SK-N-DZ (cell line): ENCODE measurements at regions not wholly inside any gene's neighbourhood (a gene's known extent, or its start where the extent isn't known, plus 50 kb on each side); places are given as distances from the start of the nearest gene placed in this dataset.
"Not testable (repeated sequence)": the region's sequence is repeated elsewhere in the genome, so short reads cannot be mapped to it uniquely, and the experiment has no call there.

ENCODE experiments used
- DNase-seq: peaks from one replicate; pipeline ENCODE4 v3.0.0-alpha.2; 2015; ENCODE audit warnings: low spot score

DNA sequence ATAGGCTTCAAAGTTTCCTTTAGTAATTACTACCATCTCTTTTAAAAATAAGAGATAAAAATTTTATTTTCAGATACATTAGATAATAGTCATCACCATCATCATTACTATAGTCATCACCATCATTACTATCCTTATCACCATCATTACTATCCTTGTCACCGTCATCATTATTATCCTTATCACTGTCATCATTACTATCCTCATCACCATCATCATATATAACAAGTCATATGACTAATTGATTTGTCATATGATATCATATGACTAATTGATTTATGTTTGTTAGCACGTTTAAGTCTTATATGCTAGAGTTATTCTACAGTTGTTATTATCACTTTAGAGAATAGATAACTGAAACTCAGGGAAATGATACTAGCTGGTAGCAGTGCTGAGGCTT, 382.1 kb upstream of the CDH18 start:
- DNase-seq = no peak

DNA sequence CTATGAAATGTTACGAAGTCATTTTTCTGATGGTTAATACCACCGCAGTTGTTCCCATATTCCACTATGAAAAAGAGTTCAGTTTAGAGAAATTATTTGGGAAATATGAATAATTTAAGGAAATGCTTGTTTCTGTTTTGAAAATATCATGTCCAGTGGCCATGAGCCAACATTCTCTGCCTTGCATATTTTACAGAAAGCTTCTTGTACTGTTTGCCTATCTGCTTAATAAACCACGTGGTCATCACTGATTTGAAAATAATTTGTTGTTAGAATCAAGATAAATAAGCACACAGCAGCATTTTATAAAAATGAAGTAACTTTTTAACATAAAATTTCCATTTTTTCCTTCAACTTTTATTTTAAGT, 381.5 kb upstream of the CDH18 start:
- DNase-seq = no peak

DNA sequence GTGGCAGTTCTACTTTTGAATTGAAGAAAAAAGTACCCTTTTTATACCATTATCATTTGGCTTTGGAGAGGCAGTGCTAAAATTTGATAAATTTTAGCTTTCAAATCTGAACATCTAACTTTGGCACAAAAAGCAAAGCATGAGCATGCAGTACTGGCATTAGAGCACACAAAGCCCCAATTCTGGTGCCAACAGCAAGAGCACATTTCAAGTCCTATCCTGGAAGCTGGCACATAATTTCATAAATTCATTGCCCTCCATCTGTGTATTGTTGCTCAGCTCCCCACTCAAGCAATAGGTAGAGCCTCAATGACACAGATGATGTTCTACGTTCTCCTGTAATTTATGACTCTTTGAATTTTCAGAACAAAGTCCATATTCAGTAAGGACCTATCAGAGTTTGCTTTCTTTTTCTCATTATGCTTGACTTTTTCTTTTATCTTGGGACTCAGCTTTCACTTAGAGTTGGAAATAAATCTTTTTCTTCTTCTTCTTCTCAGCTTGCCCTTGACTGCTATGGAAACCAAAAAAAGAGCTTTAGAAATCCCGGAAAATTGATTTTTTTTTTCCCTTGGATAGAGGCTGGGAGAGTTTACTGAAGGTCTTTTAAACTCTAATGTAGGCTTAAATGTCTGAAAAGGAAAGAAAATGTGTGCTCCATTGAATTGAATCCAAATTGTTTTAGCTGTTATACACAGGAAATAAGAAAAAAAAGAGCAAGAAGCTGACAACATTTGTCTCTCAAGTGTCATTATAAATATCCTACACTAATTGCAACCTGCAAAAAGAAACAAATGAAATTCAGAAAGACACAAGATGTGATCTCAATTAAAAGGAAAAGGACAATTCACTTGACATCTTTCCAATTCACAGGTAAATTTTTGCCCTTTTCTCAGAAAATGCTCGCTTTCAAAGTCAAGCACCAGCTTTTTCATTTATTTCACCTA, 380.8 kb upstream of the CDH18 start:
- no peak for DNase-seq

DNA sequence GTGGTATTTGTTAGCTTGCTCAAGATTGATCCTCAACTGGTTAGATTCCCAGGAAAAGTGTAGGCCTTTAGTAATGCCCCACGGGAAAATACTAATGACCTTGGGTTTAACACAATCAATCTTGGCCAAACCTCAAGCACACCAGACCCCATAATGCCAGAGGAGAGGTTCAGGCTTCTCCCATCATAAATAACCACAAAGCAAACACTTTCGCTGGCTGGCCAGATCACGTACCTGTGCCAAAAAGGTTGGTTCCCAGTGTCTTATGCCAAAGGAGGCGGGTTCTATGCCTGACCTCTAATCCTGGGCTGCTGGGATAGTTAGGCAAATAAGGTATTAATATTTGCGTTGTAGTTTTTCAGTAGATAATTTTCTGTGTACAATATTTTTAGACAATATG, 379.2 kb upstream of the CDH18 start:
- no peak for DNase-seq

DNA sequence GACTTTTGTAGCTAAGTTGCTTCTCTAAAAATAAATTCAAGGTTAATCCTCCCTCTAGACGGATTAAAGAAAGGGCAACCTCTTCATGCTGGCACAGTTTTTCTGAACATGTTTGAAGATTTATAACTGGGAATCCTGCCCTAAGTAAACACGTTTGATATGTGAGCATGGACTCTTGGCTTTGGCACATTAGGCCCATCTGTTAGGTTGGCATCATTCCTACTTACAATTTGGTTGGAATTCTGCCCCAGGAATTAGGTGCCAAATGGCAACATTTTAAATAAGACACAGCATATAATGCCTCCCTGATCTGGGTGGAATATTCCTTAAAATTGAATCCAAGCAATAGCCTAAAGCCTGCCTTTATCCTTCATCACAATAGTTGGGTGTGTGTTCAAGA, 372.3 kb upstream of the CDH18 start:
- no peak for DNase-seq

DNA sequence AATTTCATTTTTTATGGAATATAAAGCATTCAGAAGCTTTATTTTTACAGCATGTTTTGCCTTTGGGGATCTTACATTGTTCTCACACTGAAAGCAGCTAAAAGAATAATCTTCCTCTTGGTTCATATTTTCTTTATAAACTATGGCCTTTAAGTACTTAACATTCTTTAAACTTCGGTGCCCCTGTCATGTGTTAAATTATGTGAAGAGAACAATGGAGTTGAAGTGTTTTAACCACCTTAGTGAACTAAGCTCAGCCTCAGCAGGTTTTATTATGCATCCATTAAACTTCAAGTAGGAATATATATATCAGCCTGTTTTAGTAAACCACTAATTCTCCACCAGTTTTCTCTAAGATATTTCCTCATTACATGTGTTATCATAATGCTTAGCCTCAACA, 371.4 kb upstream of the CDH18 start:
- no peak for DNase-seq

DNA sequence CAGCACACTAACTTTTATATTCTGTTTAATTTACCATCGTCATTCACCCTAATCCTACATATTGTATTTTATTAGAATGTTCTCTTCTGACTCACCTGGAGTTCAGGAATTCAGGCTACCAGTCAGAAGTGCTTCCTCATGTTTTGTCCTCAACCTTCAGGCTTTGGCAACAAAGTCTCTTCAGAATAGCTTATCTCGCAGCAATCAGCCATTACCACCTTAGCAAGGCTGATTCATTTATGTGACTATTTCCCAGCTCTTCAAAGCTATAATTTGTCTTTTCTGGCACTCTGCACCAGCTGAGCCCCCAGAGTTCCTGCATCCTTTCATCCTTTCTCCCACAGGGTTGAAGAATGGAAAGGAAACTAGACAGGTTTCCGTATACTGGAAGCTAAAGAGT, 365.5 kb upstream of the CDH18 start:
- DNase-seq = peak; percentile 45

DNA sequence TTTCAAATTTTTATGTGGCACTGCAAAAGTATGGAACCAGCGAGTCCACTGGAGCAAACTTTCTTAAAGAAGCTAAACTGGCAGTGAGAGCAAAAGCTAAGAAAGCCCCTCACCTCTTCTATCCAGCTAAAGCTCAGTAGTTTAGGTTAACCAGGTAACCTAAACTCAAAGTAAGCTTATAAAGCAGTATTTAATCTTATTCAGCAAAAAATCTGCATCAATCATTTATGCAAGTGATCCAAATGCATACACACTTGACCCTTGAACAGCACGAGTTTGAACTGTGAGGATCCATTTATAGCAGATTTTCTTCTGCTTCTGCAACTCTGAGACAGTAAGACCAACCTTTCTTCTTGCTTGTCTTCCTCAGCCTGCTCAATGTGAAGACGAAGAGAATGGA, 363.8 kb upstream of the CDH18 start:
- DNase-seq = no peak

DNA sequence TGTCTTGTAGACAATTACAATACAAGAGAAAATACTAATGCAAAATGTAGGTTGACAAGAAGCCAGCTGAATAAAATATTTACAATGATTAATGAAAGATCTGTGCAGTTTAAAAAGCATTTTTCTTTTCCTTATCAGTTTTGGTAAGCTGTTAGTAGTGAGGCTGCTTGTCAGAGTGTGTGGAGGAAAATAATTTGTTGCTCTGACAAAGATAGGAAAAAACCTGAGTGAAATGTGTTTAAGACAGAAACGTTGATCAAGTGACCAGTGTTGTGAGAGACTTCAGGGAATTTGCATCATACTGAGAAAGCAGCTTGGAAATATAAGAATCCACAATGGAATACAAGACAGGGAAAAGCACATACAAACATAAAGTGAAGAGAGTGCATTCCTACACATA, 360.3 kb upstream of the CDH18 start:
- no peak for DNase-seq

DNA sequence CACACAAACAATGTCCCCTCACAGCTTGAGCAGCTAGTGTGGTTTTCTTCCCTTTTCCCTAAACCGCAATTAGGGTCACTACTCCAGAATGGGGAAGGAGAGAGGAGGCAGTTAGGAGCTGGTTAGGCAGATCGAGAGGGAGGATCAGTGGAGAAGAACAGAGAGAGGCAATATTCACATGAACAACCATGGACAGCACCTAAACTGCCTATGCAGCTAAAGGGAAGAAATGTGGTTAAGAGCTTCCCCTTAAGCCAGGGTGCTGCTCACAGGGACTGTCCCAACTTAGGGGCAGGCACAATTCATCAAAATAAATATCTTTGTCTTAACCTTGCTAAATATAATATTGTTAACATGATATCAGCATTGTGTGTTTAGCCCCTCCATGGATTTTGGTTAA, 359.3 kb upstream of the CDH18 start:
- DNase-seq = no peak

DNA sequence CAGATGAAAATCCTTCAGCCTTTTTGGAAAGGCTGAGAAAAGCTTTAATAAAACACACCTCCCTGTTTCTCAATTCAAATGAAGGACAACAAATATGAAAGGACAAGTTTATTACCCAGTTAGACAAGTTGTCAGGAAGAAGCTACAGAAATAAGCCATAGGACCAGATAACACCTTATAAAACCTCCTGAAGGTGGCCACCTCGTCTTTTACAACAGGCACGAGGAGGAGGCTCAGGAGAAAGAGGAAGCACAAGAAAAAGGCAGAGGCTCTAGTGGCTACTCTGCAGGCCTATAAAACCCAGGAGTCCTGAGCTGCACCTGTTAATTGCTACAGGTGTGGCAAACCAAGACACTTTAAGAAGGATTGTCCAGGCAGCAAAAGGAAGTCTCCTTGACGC, 352.1 kb upstream of the CDH18 start:
- DNase-seq = no peak

DNA sequence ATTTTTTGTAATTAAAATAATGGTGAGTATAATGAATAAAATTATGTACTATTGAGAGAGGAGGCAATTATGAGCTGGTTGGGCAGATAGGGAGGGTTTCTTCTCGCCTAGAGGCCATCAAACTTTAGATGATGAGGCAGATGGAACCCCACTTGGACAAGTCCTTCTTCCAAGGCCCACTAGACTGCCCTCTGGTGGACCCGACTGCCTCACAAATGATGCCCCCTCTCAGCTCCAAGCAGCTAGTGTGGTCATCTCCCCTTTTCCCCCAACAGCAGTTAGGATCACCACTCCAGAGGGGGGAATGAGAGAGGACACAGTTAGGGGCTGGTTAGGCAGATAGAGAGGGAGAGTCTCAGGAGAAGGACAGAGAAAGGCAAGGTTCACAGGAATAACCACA, 348.0 kb upstream of the CDH18 start:
- DNase-seq = no peak

DNA sequence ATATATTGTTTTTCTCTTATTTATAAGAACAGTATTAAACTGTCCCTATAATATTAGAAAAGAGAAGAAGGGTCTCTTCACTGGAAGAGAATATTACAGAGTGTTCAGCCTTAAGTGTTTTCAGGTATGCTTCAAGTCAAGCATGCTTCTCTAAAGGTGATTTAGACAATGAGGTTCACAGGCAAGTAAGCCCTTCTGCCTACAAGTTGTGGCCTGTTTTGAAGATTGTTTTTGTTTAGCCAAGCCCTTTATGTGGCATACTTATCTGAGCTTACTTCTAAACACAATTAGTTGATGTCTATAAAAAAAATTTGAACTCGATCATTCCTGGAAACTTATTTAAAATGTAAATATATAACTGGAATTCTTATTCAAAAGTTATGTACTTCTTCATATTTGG, 343.8 kb upstream of the CDH18 start:
- no peak for DNase-seq

DNA sequence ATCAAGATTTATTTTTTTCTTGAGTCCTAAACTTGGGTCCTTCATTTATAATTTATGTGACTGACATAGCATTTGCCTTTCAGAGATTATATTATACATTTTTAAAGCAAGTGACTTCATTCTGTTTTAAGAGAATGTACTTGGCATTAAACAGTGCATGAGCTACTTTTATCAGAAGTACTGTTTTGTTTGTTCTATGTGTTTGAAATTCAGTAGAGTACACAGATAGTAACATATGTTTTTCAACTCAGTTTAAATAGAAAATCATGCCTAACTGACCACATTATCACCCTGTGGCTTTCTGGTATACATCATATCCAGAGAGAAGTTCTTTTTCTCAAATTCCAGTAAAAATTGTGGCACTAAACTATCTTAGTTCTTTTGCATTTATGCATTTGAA, 335.3 kb upstream of the CDH18 start:
- no peak for DNase-seq

DNA sequence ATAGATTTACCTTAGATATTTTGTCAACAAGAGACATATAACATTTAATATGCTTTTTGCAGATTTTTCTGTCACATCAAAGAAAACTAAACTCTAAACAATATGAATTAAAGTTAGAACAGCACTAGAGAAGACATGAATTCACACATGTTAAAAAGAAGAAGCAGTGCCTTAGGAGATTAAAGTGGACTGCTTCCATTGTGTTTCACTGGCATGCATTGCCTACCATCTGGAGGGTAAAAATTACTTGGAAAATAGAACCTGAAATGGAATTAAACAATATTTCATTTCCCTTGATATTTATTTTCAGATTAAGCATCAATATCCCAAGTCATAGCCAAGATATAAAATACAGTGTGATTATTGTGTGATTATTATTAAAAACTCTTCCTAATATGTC, 319.4 kb upstream of the CDH18 start:
- DNase-seq = no peak

DNA sequence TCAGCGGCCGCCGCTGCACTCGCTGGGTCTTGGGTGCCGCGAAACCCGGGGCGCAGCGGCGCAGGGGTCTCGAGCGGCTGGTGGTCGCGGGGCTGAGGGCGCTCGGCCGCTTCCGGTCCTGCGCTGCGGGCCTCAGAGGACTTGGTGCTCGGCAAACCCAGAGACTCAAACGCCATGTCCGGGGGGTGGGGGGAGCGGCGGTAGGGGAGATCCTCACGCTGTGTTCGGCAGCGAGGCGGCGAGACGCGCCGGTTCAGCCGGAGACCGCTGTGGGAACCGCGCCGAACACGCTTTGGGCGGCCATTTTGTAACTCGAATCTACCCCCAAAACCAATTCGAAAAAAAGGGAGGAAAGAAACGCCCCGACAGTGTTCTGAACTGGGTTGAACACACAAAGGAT, 317.5 kb upstream of the CDH18 start:
- DNase-seq = no peak

DNA sequence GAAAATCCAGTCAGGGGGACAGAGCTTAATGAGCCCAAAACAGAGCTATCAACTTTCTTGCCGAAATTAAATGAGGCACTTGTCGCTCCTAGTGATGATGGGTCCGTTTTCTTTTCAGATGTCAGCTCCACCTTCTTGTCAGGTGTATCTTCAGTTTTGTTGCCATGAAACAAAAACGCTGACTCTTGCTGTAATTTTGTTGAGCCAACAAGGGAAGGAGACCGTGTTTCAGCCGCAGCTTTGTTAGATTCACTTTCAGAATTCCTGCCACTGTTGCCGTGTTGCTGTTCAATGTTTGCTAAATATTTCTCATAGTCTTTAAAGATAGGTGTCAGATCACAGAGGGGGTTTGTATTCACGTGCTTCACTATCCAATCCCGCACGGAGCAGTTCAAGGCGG, 316.6 kb upstream of the CDH18 start:
- DNase-seq = not testable (repeated sequence)

DNA sequence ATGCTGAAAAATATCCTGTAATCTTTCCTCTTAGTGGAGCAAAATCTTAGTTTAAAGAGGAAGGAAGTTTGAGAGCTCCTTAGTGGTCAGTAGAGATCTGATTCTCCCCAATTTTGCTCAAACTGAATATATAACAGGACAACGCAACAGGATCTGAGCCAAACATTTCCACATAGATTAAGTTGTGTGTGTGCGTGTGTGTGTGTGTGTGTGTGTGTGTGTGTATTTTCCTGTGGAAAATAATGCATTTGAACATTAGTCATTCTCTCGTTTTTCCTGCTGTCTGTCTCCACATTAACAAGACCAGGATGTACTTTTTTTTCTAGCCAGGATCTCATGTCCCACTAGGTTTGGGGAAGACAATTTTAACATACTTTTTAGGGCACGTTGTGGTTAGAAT, 312.1 kb upstream of the CDH18 start:
- no peak for DNase-seq

DNA sequence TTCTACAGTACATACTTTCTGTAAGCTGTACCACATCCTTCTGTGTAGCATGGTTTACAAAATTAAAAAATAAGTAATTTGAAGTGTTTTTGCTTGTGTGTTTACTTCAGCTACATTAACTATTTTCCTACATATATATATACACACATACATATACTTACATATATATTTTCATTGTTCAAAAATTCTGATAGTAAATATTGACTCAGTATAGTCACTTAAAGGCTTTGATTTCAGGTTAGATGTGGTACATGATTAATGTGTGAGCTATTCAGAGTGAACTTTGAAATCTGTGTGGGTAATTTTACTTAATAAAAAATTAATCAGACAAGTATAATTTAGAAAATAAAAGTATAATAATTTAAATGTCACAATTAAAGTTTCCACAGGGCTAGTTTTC, 306.7 kb upstream of the CDH18 start:
- DNase-seq = no peak

DNA sequence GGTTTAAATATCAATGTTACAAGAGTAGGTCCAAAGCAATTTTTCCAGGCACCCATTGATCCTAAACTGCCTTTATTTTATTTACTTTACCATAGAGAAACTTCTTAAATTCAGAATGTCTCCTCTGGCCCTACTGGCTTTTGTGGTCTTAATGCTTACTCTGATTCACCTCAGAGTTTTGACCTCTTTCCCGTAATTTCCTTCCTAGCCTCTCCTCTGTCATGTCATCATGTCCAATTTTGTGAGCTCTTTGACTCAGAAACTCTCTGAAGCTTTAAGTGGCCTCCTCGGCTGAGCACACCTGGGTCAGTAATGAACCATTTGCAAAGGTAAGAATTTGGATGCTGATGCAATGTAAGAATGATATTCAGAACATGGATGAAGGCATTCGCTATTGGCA, 303.8 kb upstream of the CDH18 start:
- DNase-seq = no peak

DNA sequence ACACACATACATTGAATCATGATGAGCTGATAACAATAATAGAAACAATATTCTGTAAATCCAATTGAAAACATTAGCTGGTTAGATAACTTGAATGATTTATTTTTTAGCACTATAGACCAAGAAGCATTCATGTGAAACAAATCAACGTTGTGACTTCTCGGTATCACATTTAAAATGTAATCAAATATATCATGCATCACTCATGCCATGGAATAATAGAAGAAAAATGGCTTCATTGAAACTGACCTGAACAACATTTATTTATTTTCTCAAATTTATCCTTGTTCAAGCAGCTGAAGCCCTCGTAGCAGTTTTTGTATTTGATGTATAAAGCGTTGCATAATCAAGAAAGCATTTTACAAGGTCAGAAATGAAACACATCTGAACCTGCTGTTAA, 299.6 kb upstream of the CDH18 start:
- no peak for DNase-seq

DNA sequence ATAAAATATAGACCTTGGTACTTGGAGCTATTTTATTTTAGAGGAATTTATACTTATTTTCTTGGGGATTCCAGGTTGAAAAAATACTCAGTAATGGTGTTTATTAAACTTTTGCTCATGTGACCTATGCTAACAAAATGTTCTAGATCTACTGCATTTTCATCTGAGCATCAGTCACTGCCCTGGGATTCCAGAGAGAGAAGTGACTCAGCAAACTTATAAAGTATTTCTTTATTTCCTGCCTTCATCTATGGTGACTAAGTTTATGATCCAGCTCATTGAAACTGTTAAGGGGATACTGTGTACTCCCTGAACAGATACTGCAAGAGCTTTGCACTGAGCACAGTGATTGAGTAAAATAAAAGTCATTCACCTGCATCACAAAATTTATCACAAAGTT, 298.5 kb upstream of the CDH18 start:
- DNase-seq = no peak

DNA sequence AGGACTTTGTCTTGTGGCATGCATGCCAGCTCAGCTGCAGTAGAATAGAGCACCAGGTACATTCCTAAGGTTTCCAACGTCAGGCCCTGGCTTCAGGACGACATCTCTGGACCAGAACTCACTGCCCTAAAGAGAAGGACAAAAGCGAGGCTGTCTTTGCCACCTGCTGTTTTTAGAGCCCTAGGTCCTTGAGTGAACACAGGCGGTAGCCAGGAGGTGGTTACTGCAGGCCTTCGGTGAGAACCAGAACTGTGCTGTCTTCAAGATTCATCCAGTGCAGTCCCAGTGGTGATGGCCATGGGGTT, 288.9 kb upstream of the CDH18 start:
- no peak for DNase-seq
